Endothelial cell of umbilical vein (primary cell): ENCODE measurements at regions not wholly inside any gene's neighbourhood (a gene's known extent, or its start where the extent isn't known, plus 50 kb on each side); places are given as distances from the start of the nearest gene placed in this dataset.

ENCODE experiments used
- BruUV-seq: library from RNA; stranded (reverse); fragments of 400-500 nt; replicated peaks from 2 replicates; lab custom pipeline; 2021; lab: Mats Ljungman, UMichigan
- CTCF ChIA-PET: fragments of 300-600, 350-600 bp; sonication (Branson Sonifier 250); formaldehyde crosslinking; loops from one replicate; lab custom pipeline; 2021; ENCODE audit warnings: antibody characterized with exemption, inconsistent platforms; lab: Charles Lee
- POLR2A ChIA-PET: fragments of 300-600, 350-600 bp; sonication (Branson Sonifier 250); formaldehyde crosslinking; loops from one replicate; lab custom pipeline; 2021; ENCODE audit warnings: antibody characterized with exemption, inconsistent platforms; lab: Charles Lee
- DNase-seq: peaks from one replicate; pipeline ENCODE4 v3.0.0-alpha.2; 2011; ENCODE audit warnings: low read depth, low spot score
- FAIRE-seq: peaks from 2 replicates; lab custom pipeline; 2011; peaks lifted over from hg19 to GRCh38; lab: Jason Lieb, UNC
- H2AFZ ChIP-seq: 2 replicates; pipeline ENCODE4 v1.6.0; 2012; ENCODE audit warnings: low read depth, low read length, control low read depth, inconsistent platforms
- H3K27ac ChIP-seq: 2 replicates; pipeline ENCODE4 v1.5.1; 2011; ENCODE audit warnings: low read depth, mild to moderate bottlenecking, control low read depth, low read length, moderate library complexity; ENCODE audit not compliant: insufficient read depth
- H3K27me3 ChIP-seq, 2 experiments: 2 replicates each; pipeline versions ENCODE4 v1.6.0 to v1.6.1; 2011; ENCODE audit warnings: low read length in 2 of 2, mixed read lengths in 1 of 2; ENCODE audit not compliant: control insufficient read depth in 2 of 2, insufficient read depth in 2 of 2
- H3K36me3 ChIP-seq, 2 experiments: 2 replicates in 1 of 2; 3 replicates in 1 of 2; pipeline ENCODE4 v1.5.1; 2011; ENCODE audit warnings: low read length in 2 of 2, mild to moderate bottlenecking in 1 of 2, moderate library complexity in 1 of 2; ENCODE audit not compliant: control insufficient read depth in 2 of 2, insufficient read depth in 2 of 2; ENCODE audit errors: extremely low read depth in 1 of 2
- H3K4me1 ChIP-seq: 3 replicates; pipeline ENCODE4 v1.5.1; 2011; ENCODE audit warnings: mild to moderate bottlenecking, low read length; ENCODE audit not compliant: control insufficient read depth, insufficient read depth; ENCODE audit errors: extremely low read depth
- H3K4me2 ChIP-seq: 2 replicates; pipeline ENCODE4 v1.6.1; 2011; ENCODE audit warnings: low read length, control low read depth, mixed read lengths; ENCODE audit not compliant: insufficient read depth
- H3K4me3 ChIP-seq, 3 experiments: fragments of 200-600 bp in 1 of 3; sonication (generic), shearing (Covaris generic) in 1 of 3; replicated peaks in 1 of 3; 2 replicates each; pipeline ENCODE4 v1.5.1; 2011 to 2016; ENCODE audit warnings: control low read depth in 3 of 3, low read length in 3 of 3, mild to moderate bottlenecking in 2 of 3, inconsistent platforms in 1 of 3, low read depth in 1 of 3, moderate library complexity in 1 of 3; ENCODE audit not compliant: insufficient read depth in 1 of 3
- H3K79me2 ChIP-seq: 2 replicates; pipeline ENCODE4 v1.6.0; 2012; ENCODE audit warnings: low read length, inconsistent platforms; ENCODE audit not compliant: control insufficient read depth, insufficient read depth
- H3K9ac ChIP-seq: replicated peaks from 2 replicates; pipeline ENCODE3; 2011; ENCODE audit warnings: low read length, control low read depth; ENCODE audit not compliant: insufficient read depth; ENCODE audit errors: extremely low read depth
- H3K9me1 ChIP-seq: replicated peaks from 3 replicates; pipeline ENCODE4 v1.6.0; 2011; ENCODE audit warnings: mild to moderate bottlenecking, low read length; ENCODE audit not compliant: control insufficient read depth, insufficient read depth; ENCODE audit errors: extremely low read depth
- H3K9me3 ChIP-seq: replicated peaks from 2 replicates; pipeline ENCODE4 v1.5.1; 2012; ENCODE audit warnings: low read length, inconsistent platforms; ENCODE audit not compliant: control insufficient read depth, insufficient read depth
- H4K20me1 ChIP-seq: replicated peaks from 2 replicates; pipeline ENCODE3; 2011; ENCODE audit warnings: mild to moderate bottlenecking, low read length; ENCODE audit not compliant: control insufficient read depth, insufficient read depth; ENCODE audit errors: extremely low read depth
- CTCF ChIP-seq, 2 donors: IDR thresholded peaks; 1 replicate in 1 of 2; 2 replicates in 1 of 2; pipeline ENCODE4 v1.5.1; 2011; ENCODE audit warnings: low read length in 2 of 2, mild to moderate bottlenecking in 2 of 2, moderate library complexity in 2 of 2, control low read depth in 1 of 2, inconsistent platforms in 1 of 2, low read depth in 1 of 2; ENCODE audit not compliant: insufficient read depth in 1 of 2; ENCODE audit errors: extremely low read depth in 1 of 2
- EZH2 ChIP-seq: IDR thresholded peaks from 2 replicates; pipeline ENCODE4 v1.6.1; 2012; ENCODE audit warnings: borderline replicate concordance, low read depth, mild to moderate bottlenecking, moderate library complexity, low read length, inconsistent platforms; ENCODE audit not compliant: severe bottlenecking
- FOS ChIP-seq: IDR thresholded peaks from 2 replicates; pipeline ENCODE4 v1.6.1; 2011; ENCODE audit warnings: mild to moderate bottlenecking, low read length, moderate library complexity, borderline replicate concordance; ENCODE audit not compliant: insufficient read depth
- GATA2 ChIP-seq: IDR thresholded peaks from 2 replicates; pipeline ENCODE4 v1.7.0; 2011; ENCODE audit warnings: low read depth, mild to moderate bottlenecking, moderate library complexity, mixed read lengths, low read length; ENCODE audit not compliant: insufficient read length, insufficient read depth
- JUN ChIP-seq: IDR thresholded peaks from 2 replicates; pipeline ENCODE4 v1.6.1; 2011; ENCODE audit warnings: borderline replicate concordance, low read depth; ENCODE audit not compliant: insufficient read length, insufficient read depth
- MAX ChIP-seq: IDR thresholded peaks from 2 replicates; pipeline ENCODE4 v1.6.1; 2011; ENCODE audit not compliant: insufficient read depth, insufficient read length
- MYC ChIP-seq: IDR thresholded peaks from one replicate; pipeline ENCODE4 v1.6.1; 2011; ENCODE audit warnings: mild to moderate bottlenecking, low read depth, low read length
- POLR2A ChIP-seq: IDR thresholded peaks from 2 replicates; pipeline ENCODE4 v1.6.1; 2012; ENCODE audit warnings: low read depth, mild to moderate bottlenecking, control low read depth, low read length
- POLR2AphosphoS5 ChIP-seq: IDR thresholded peaks from 2 replicates; pipeline ENCODE4 v1.6.1; 2012; ENCODE audit warnings: low read depth, mild to moderate bottlenecking, control low read depth, low read length, moderate library complexity; ENCODE audit not compliant: insufficient read depth
- dilution Hi-C: fragments of 300-500 bp; cut with MboI; formaldehyde crosslinking; loops from one replicate; pipeline ENCODE4 v1.15.0; 2019; ENCODE audit warnings: low sequenced_read_pairs; ENCODE audit not compliant: extremely low pct_ligation_motif_present
- intact Hi-C: fragments of 100-400 bp; cut with micrococcal nuclease; formaldehyde crosslinking; loops from one replicate; pipeline ENCODE4 v1.10.0; 2022

- no peaks in the 10 kb centered on the region for H3K9me3 ChIP-seq
- no peak overlapping the region for H3K27ac ChIP-seq
- DNase-seq (no peak), FAIRE-seq (no peak)
- CTCF ChIA-PET = interaction anchor here (1.2 to 1.7 kb wide), 2 partner anchors 9 to 777 kb away, joined by 4 to 8 read pairs; no protein-coding TSS in a partner anchor
- no peaks in the 10 kb centered on the region for H3K27me3 ChIP-seq
- TF ChIP-seq GATA2 (no peak), POLR2AphosphoS5 (no peak), POLR2A (no peak), MAX (no peak), EZH2 (no peak), MYC (no peak), CTCF (IDR thresholded peaks at IDR 0.05; ENCODE audit: extremely low read depth in 1 of 2, insufficient read depth in 1 of 2, low read depth in 1 of 2, low read length in 2 of 2) (no peak), FOS (no peak), JUN (no peak)
- no peak overlapping the region for H2AFZ ChIP-seq
- no peaks in the 10 kb centered on the region for H3K79me2 ChIP-seq
- H3K9ac ChIP-seq = no peak overlapping the region
- no TSS peak for BruUV-seq
- no peak overlapping the region for H3K4me3 ChIP-seq
- POLR2A ChIA-PET = no interaction called here
- H3K4me1 ChIP-seq = no peaks in the 10 kb centered on the region
- no peaks in the 10 kb centered on the region for H3K9me1 ChIP-seq
- intact Hi-C loops = no loop called here
- dilution Hi-C loops = no loop called here
- H3K4me2 ChIP-seq = no peak overlapping the region
- no peaks in the 10 kb centered on the region for H3K36me3 ChIP-seq
- H4K20me1 ChIP-seq = no peaks in the 10 kb centered on the region
Measured at GRCh38 chr3:104591776-104592175, 774.9 kb upstream of the ALCAM start.
